Epithelial cell of proximal tubule (primary cell): ENCODE measurements at regions not wholly inside any gene's neighbourhood (a gene's known extent, or its start where the extent isn't known, plus 50 kb on each side); places are given as distances from the start of the nearest gene placed in this dataset.

Experiments
- DNase-seq: peaks from one replicate; pipeline ENCODE4 v3.0.0-alpha.2; 2011; ENCODE audit warnings: low read depth
- H3K4me3 ChIP-seq: 2 replicates; pipeline ENCODE4 v1.5.1; 2011; ENCODE audit warnings: low read depth, mild to moderate bottlenecking, low read length
- TF ChIP-seq, protein P1 (sequence below): conservative IDR thresholded peaks from 2 replicates; pipeline ENCODE4 v1.5.1; 2012; ENCODE audit warnings: low read depth, mild to moderate bottlenecking, low read length

DNA sequence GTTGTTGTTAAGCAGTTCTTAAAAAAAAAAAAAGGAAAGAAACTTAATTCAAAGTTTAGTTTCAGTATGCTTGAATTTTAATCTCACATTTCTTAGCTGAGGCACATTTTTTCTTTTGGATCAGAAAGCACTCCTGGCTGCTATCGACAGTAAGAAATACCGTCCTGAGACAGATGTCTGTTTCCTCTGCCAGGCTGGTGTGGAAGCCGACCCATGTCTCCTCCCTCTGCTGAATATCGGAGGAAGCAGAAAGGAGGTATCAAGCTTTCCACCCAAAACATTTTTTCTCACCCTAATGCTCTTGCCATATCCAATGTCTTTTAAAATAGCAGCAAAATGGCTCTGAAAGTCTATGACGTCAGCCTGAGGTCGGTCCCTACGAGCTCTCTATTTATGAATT, 208.1 kb downstream of the TLE4 start:
- no peak overlapping the region for H3K4me3 ChIP-seq
- TF ChIP-seq, protein P1, sequence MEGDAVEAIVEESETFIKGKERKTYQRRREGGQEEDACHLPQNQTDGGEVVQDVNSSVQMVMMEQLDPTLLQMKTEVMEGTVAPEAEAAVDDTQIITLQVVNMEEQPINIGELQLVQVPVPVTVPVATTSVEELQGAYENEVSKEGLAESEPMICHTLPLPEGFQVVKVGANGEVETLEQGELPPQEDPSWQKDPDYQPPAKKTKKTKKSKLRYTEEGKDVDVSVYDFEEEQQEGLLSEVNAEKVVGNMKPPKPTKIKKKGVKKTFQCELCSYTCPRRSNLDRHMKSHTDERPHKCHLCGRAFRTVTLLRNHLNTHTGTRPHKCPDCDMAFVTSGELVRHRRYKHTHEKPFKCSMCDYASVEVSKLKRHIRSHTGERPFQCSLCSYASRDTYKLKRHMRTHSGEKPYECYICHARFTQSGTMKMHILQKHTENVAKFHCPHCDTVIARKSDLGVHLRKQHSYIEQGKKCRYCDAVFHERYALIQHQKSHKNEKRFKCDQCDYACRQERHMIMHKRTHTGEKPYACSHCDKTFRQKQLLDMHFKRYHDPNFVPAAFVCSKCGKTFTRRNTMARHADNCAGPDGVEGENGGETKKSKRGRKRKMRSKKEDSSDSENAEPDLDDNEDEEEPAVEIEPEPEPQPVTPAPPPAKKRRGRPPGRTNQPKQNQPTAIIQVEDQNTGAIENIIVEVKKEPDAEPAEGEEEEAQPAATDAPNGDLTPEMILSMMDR: no peak
- no peak for DNase-seq

DNA sequence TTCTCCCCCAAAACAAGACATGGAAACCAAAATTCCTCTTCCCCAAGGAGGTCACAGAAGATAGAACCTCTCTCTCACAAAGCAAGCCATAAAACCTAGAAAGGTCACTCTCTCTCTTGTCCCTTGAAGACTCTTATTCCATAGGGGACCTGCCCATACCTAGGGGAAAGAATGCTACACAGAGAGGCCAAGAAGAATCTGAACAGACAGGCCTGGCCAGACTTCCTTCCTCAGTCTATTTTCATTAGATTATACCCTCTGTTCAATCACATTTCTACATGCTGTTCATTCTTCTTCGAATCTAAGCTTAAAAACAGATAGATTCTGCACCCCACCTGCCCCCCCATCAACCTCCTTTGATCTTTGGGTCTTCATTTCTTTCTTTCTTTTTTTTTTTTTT, 206.8 kb downstream of the TLE4 start:
- DNase-seq: no peak
- no peak overlapping the region for H3K4me3 ChIP-seq
- TF ChIP-seq, protein P1: no peak

DNA sequence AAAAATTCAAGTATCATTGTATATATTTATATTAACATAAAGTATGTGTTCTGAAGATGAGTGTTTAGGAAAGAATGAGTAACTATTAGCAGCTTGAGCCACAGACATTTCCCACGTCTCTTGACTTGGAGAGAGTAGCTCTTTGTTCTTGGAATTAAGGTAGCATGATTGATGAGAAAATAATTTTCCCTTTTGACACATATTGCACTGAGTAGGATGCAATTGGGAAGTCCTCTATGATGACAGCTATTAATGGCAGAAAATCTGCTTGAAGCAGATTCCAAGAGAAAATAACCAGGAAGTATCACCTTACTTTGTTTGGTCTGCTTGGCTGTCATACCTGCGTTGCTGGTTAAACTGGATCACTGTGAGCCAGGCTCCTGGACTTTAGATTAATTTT, 204.8 kb downstream of the TLE4 start:
- DNase-seq: no peak
- TF ChIP-seq, protein P1: no peak
- no peak overlapping the region for H3K4me3 ChIP-seq
